B cell (primary cell): ENCODE measurements at regions not wholly inside any gene's neighbourhood (a gene's known extent, or its start where the extent isn't known, plus 50 kb on each side); places are given as distances from the start of the nearest gene placed in this dataset.

ENCODE experiments used
- ATAC-seq: fragments of 200-7000 bp; cut with Tn5 transposase; one replicate; pipeline ENCODE4 v1.10.0; 2021; ENCODE audit warnings: low read depth, mild to moderate bottlenecking, moderate number of reproducible peaks, moderate library complexity
- CTCF ChIA-PET: fragments of 350-600 bp; sonication (Branson Sonifier 250); formaldehyde crosslinking; loops from one replicate; lab custom pipeline; 2021; ENCODE audit warnings: antibody characterized with exemption, inconsistent platforms; lab: Charles Lee
- POLR2A ChIA-PET: fragments of 350-600 bp; sonication (Branson Sonifier 250); formaldehyde crosslinking; loops from one replicate; lab custom pipeline; 2021; ENCODE audit warnings: antibody characterized with exemption; lab: Charles Lee
- DNase-seq: peaks from one replicate; pipeline ENCODE4 v3.0.0; 2013
- H2AFZ ChIP-seq: 2 replicates; pipeline ENCODE4 v1.6.1; 2012; ENCODE audit warnings: mild to moderate bottlenecking, low read depth, low read length; ENCODE audit not compliant: insufficient read depth, poor library complexity, severe bottlenecking
- H3K27ac ChIP-seq, 2 donors: 1 replicate in 1 of 2; 2 replicates in 1 of 2; pipeline ENCODE4 v1.5.1; 2012 to 2013; ENCODE audit warnings: low read length in 2 of 2, mild to moderate bottlenecking in 2 of 2, moderate library complexity in 1 of 2
- H3K27me3 ChIP-seq, 4 experiments: fragments of 200-600 bp in 1 of 4; sonication (generic) in 1 of 4; replicated peaks in 1 of 4; 1 replicate in 2 of 4; 2 replicates in 2 of 4; pipeline versions ENCODE4 v1.6.1 to v1.7.0; 2013 to 2016; ENCODE audit warnings: low read length in 3 of 4, mild to moderate bottlenecking in 2 of 4, mixed read lengths in 1 of 4, moderate library complexity in 1 of 4; ENCODE audit not compliant: insufficient read depth in 4 of 4, control insufficient read depth in 3 of 4; ENCODE audit errors: control extremely low read depth in 1 of 4
- H3K36me3 ChIP-seq, 2 experiments: replicated peaks in 1 of 2; 1 replicate in 1 of 2; 2 replicates in 1 of 2; pipeline versions ENCODE4 v1.6.1 to v1.7.1; 2013; ENCODE audit warnings: low read length in 1 of 2; ENCODE audit not compliant: insufficient read depth in 2 of 2, control insufficient read depth in 1 of 2; ENCODE audit errors: control extremely low read depth in 1 of 2, extremely low read depth in 1 of 2
- H3K4me1 ChIP-seq, 2 donors: fragments of 200-600 bp in 1 of 2; sonication (generic) in 1 of 2; 1 replicate in 1 of 2; 2 replicates in 1 of 2; pipeline versions ENCODE4 v1.5.1 to v1.6.1; 2013 to 2017; ENCODE audit warnings: low read length in 2 of 2; ENCODE audit not compliant: control insufficient read depth in 2 of 2, insufficient read depth in 2 of 2
- H3K4me2 ChIP-seq: replicated peaks from 2 replicates; pipeline ENCODE3; 2012; ENCODE audit warnings: mild to moderate bottlenecking, low read depth, low read length; ENCODE audit not compliant: poor library complexity, severe bottlenecking
- H3K4me3 ChIP-seq, 5 experiments: fragments of 200-600 bp in 1 of 5; sonication (generic) in 1 of 5; 1 replicate in 3 of 5; 2 replicates in 2 of 5; pipeline versions ENCODE4 v1.5.1 to v1.7.0; 2011 to 2016; ENCODE audit warnings: low read length in 4 of 5, mild to moderate bottlenecking in 4 of 5, low read depth in 2 of 5, control low read depth in 1 of 5, moderate library complexity in 1 of 5; ENCODE audit not compliant: insufficient read depth in 1 of 5; ENCODE audit errors: control extremely low read depth in 1 of 5, extremely low read depth in 1 of 5
- H3K79me2 ChIP-seq: fragments of 200-600 bp; sonication (generic); one replicate; pipeline ENCODE4 v1.6.0; 2016; ENCODE audit warnings: low read length; ENCODE audit not compliant: control insufficient read depth, insufficient read depth
- H3K9ac ChIP-seq: fragments of 200-600 bp; sonication (generic); 2 replicates; pipeline ENCODE4 v1.6.1; 2017; ENCODE audit warnings: mild to moderate bottlenecking, low read length, moderate library complexity
- H3K9me3 ChIP-seq, 3 donors: one replicate each; pipeline versions ENCODE4 v1.6.1 to v1.7.1; 2013; ENCODE audit warnings: low read length in 2 of 3; ENCODE audit not compliant: control insufficient read depth in 2 of 3, insufficient read depth in 1 of 3; ENCODE audit errors: control extremely low read depth in 1 of 3
- H4K20me1 ChIP-seq: 2 replicates; pipeline ENCODE4 v1.6.0; 2012; ENCODE audit warnings: mild to moderate bottlenecking, low read length; ENCODE audit not compliant: insufficient read depth, control insufficient read depth, poor library complexity, severe bottlenecking
- H3K27ac Mint-ChIP-seq: one replicate; pipeline ENCODE4 v1.8.0; 2021; ENCODE audit warnings: mixed read lengths
- H3K27me3 Mint-ChIP-seq: one replicate; pipeline ENCODE4 v1.8.0; 2021; ENCODE audit warnings: mixed read lengths
- H3K4me1 Mint-ChIP-seq: one replicate; pipeline ENCODE4 v1.8.0; 2021; ENCODE audit warnings: mixed read lengths
- H3K4me3 Mint-ChIP-seq: one replicate; pipeline ENCODE4 v1.8.0; 2021; ENCODE audit warnings: mixed read lengths
- H3K9me3 Mint-ChIP-seq: one replicate; pipeline ENCODE4 v1.8.0; 2022; ENCODE audit warnings: mixed read lengths; ENCODE audit not compliant: insufficient read depth
- EZH2 ChIP-seq: IDR thresholded peaks from 2 replicates; pipeline ENCODE4 v1.6.1; 2012; ENCODE audit warnings: borderline replicate concordance, low read depth, mild to moderate bottlenecking, moderate library complexity, low read length; ENCODE audit not compliant: insufficient read depth, poor library complexity, severe bottlenecking
- WGBS: methylation state at CpG from one replicate; pipeline ENCODE4 v1.1.5; 2013; ENCODE audit warnings: missing lambda C conversion rate; ENCODE audit not compliant: insufficient coverage; 5-methylcytosine and 5-hydroxymethylcytosine counted together
- intact Hi-C: fragments of 100-400 bp; cut with micrococcal nuclease; formaldehyde crosslinking; loops from one replicate; pipeline ENCODE4 v1.10.0; 2022
- TF ChIP-seq, protein P1 (sequence below): fragments of 200-600 bp; IDR thresholded peaks from one replicate; pipeline ENCODE4 v1.8.0; 2022; ENCODE audit warnings: antibody characterized with exemption, mild to moderate bottlenecking

DNA sequence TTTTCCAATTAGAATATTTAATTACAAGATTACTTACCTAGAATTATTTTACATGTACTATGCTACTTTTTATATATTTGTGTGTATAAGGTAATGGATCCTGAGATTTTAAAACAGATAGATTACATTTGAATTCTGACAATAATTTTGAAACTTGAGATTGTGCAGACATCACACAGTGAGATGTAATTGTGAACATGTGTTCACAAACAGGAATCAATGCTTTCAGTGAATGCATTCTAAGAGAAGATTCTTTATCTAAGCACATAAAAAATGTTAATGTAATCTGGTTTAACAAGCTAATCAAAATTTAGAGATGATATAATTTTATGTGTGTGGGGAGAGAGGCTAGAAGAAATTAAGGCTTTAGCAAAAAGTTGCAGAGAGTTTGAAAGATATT, 1925.5 kb downstream of the ARAP2 start:
- ATAC-seq, result no peak
- H2AFZ ChIP-seq, result no peak overlapping the region
- no peak overlapping the region for H3K27ac ChIP-seq
- no peak overlapping the region for H3K27ac Mint-ChIP-seq
- no peak overlapping the region for H3K4me2 ChIP-seq
- no peaks in the 10 kb centered on the region for H3K9me3 ChIP-seq
- H3K4me3 Mint-ChIP-seq, result no peak overlapping the region
- H3K9ac ChIP-seq, result no peak overlapping the region
- CTCF ChIA-PET, result no interaction called here
- POLR2A ChIA-PET, result no interaction called here
- no peak overlapping the region for H3K4me3 ChIP-seq
- H3K79me2 ChIP-seq, result no peaks in the 10 kb centered on the region
- H3K27me3 ChIP-seq, result no peaks in the 10 kb centered on the region
- no peaks in the 10 kb centered on the region for H3K4me1 Mint-ChIP-seq
- H3K36me3 ChIP-seq, result no peaks in the 10 kb centered on the region
- H3K9me3 Mint-ChIP-seq, result no peaks in the 10 kb centered on the region
- DNase-seq, result no peak
- H3K27me3 Mint-ChIP-seq, result no peaks in the 10 kb centered on the region
- intact Hi-C loops, result no loop called here
- TF ChIP-seq, protein P1, sequence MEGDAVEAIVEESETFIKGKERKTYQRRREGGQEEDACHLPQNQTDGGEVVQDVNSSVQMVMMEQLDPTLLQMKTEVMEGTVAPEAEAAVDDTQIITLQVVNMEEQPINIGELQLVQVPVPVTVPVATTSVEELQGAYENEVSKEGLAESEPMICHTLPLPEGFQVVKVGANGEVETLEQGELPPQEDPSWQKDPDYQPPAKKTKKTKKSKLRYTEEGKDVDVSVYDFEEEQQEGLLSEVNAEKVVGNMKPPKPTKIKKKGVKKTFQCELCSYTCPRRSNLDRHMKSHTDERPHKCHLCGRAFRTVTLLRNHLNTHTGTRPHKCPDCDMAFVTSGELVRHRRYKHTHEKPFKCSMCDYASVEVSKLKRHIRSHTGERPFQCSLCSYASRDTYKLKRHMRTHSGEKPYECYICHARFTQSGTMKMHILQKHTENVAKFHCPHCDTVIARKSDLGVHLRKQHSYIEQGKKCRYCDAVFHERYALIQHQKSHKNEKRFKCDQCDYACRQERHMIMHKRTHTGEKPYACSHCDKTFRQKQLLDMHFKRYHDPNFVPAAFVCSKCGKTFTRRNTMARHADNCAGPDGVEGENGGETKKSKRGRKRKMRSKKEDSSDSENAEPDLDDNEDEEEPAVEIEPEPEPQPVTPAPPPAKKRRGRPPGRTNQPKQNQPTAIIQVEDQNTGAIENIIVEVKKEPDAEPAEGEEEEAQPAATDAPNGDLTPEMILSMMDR, result no peak
- no peak for TF ChIP-seq EZH2
- no peaks in the 10 kb centered on the region for H4K20me1 ChIP-seq
- H3K4me1 ChIP-seq, result no peaks in the 10 kb centered on the region

DNA sequence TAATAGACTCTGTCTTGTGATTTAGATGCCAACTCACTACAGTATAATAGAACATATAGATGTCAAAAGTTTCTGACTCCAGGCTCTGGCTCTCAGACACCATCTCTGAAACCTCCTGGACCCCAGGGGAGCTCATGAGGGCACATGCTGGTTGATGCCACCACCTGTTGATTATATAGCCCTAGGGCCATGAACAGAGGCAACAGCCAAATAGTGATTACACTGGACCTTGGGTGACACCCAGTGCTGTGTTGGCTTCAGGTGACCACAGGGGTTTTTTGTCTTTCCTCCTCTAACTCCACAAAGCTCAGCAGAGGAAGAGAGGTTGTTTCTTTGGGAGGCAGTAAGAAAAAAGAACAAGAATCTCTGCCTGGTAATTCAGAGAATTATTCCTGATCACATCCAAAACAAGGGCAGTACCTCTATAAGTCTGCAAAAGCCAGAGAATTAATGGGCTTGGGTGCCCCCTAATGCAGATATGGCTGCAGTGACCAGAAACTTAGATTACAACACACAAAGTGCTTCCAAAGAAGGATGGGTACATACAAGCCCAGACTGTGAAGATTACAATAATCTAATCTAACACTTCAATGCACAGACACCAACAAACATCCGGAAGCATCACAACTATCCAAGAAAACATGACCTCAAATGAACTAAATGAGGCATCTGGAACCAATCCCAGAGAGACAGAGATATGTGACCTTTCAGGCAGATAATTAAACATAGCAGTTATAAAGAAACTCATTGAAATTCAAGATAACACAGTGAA, 1920.6 kb downstream of the ARAP2 start:
- DNase-seq, result no peak
- TF ChIP-seq, protein P1, result no peak
- TF ChIP-seq EZH2, result no peak
- no peak for ATAC-seq
- Mint-ChIP-seq H3K27ac (no peak overlapping the region), H3K4me1 (no peaks in the 10 kb centered on the region), H3K27me3 (no peaks in the 10 kb centered on the region), H3K4me3 (no peak overlapping the region), H3K9me3 (no peaks in the 10 kb centered on the region)
- H3K9ac ChIP-seq, result no peak overlapping the region
- H3K4me3 ChIP-seq, result no peak overlapping the region
- H3K79me2 ChIP-seq, result no peaks in the 10 kb centered on the region
- CTCF ChIA-PET, result no interaction called here
- no peaks in the 10 kb centered on the region for H3K27me3 ChIP-seq
- intact Hi-C loops, result no loop called here
- H3K36me3 ChIP-seq, result no peaks in the 10 kb centered on the region
- no CpG with 5 or more reads among the region's 1 CpG for WGBS
- POLR2A ChIA-PET, result no interaction called here
- H3K4me1 ChIP-seq, result no peaks in the 10 kb centered on the region
- H2AFZ ChIP-seq, result no peak overlapping the region
- H4K20me1 ChIP-seq, result no peaks in the 10 kb centered on the region
- no peak overlapping the region for H3K4me2 ChIP-seq
- H3K9me3 ChIP-seq, result peaks cover 0 to 10% (median 0%) of the 10 kb centered on the region in 3 donors
- H3K27ac ChIP-seq, result no peak overlapping the region
